Endothelial cell (in vitro differentiated cells): ENCODE measurements at regions not wholly inside any gene's neighbourhood (a gene's known extent, or its start where the extent isn't known, plus 50 kb on each side); places are given as distances from the start of the nearest gene placed in this dataset.

ENCODE experiments used
- DNase-seq: peaks from one replicate; pipeline ENCODE4 v3.0.0; 2021; ENCODE audit warnings: low spot score
- H3K27ac Mint-ChIP-seq: one replicate; pipeline ENCODE4 v1.8.0; 2021; ENCODE audit warnings: mixed read lengths, inconsistent platforms; ENCODE audit not compliant: unreplicated experiment
- H3K27me3 Mint-ChIP-seq: one replicate; pipeline ENCODE4 v1.8.0; 2021; ENCODE audit warnings: mild to moderate bottlenecking, moderate library complexity, mixed read lengths, inconsistent platforms; ENCODE audit not compliant: unreplicated experiment
- H3K36me3 Mint-ChIP-seq: one replicate; pipeline ENCODE4 v1.8.0; 2021; ENCODE audit warnings: mild to moderate bottlenecking, low read depth, mixed read lengths, inconsistent platforms; ENCODE audit not compliant: unreplicated experiment
- H3K4me1 Mint-ChIP-seq: one replicate; pipeline ENCODE4 v1.8.0; 2021; ENCODE audit warnings: mild to moderate bottlenecking, mixed read lengths, inconsistent platforms; ENCODE audit not compliant: unreplicated experiment
- H3K4me3 Mint-ChIP-seq: one replicate; pipeline ENCODE4 v1.8.0; 2021; ENCODE audit warnings: mild to moderate bottlenecking, mixed read lengths, inconsistent platforms; ENCODE audit not compliant: unreplicated experiment
- H3K9me3 Mint-ChIP-seq: one replicate; pipeline ENCODE4 v1.8.0; 2021; ENCODE audit warnings: mixed read lengths, inconsistent platforms; ENCODE audit not compliant: unreplicated experiment
- TF ChIP-seq, protein P1 (sequence below): fragments of 200-600 bp; sonication (generic); IDR thresholded peaks from one replicate; pipeline ENCODE4 v1.5.0; 2021; ENCODE audit warnings: antibody characterized with exemption; ENCODE audit not compliant: unreplicated experiment

DNA sequence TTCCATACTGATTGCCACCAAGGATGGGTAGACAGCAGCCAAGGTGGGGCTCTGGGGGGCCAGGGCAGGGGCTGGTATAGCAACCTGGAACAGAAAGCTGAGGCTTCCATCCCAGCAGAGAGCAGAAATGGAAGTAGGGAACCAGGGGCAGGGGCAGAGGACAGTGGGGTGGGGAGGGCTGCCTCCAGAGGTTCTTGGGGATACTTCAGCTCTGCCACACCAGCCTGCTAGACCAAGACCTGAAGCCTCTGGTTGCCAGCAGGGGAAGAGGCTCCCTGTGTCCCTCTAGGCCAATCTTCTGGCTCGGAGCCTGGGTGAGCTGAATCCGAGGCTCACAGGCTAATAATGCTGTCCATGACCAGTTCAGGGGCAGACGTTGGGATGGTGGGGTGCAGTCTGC, 329.0 kb downstream of the DYSF start:
- Mint-ChIP-seq H3K36me3 (no peaks in the 10 kb centered on the region), H3K9me3 (no peaks in the 10 kb centered on the region), H3K4me1 (no peaks in the 10 kb centered on the region), H3K4me3 (no peak overlapping the region), H3K27ac (no peak overlapping the region), H3K27me3 (no peaks in the 10 kb centered on the region)
- TF ChIP-seq, protein P1, sequence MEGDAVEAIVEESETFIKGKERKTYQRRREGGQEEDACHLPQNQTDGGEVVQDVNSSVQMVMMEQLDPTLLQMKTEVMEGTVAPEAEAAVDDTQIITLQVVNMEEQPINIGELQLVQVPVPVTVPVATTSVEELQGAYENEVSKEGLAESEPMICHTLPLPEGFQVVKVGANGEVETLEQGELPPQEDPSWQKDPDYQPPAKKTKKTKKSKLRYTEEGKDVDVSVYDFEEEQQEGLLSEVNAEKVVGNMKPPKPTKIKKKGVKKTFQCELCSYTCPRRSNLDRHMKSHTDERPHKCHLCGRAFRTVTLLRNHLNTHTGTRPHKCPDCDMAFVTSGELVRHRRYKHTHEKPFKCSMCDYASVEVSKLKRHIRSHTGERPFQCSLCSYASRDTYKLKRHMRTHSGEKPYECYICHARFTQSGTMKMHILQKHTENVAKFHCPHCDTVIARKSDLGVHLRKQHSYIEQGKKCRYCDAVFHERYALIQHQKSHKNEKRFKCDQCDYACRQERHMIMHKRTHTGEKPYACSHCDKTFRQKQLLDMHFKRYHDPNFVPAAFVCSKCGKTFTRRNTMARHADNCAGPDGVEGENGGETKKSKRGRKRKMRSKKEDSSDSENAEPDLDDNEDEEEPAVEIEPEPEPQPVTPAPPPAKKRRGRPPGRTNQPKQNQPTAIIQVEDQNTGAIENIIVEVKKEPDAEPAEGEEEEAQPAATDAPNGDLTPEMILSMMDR = no peak
- no peak for DNase-seq

DNA sequence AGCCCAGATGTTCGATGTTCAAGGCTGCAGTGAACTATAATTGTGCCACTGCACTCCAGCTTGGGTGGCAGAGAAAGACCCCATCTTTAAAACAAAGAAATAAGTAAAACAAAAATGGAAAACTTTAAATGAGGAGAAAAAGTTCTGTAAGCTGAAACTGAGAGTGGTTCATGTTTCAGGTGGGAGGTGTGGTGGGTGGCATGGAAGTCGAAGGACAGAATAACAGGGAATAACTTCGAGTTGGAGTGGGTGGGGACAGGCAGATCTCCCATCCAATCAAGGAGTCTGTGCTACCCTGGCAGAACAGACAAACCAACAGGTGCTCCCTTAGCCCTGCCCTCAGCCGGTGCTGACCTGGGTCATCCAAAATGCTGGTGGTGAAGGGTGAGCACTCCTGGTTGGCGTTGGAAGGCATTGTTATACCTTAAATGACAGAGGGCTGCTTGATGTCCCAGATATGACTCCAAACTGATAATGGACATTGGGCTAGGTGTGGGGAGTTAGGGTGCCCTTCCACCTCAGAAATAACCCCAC, 328.4 kb downstream of the DYSF start:
- TF ChIP-seq, protein P1 = no peak
- no peak for DNase-seq
- H3K4me1 Mint-ChIP-seq = no peaks in the 10 kb centered on the region

DNA sequence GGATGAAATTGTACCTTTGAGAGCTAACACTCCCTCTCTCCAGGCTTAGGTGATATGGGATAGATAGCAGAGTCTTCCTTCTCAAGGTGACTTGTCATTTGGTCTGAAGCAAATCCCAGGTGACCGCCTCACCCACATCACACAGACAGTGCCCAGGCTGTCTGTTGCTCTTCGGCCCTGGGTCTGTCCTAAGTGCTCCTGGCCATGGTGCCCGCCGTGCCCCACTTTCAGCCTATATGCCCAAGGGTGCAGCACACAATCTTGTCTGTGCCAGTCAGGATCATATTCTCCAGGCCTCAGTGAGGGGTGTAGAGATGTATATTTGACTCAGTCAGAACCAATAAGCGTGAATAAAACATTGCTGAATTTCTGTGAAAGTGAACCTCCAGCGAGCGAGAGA, 326.8 kb downstream of the DYSF start:
- Mint-ChIP-seq H3K9me3 (no peaks in the 10 kb centered on the region), H3K36me3 (no peaks in the 10 kb centered on the region), H3K27ac (no peak overlapping the region), H3K4me3 (no peak overlapping the region), H3K27me3 (peaks cover 5% of the 10 kb centered on the region), H3K4me1 (no peaks in the 10 kb centered on the region)
- TF ChIP-seq, protein P1 = no peak
- DNase-seq = no peak

More for the DNA sequence above, 328.4 kb downstream of the DYSF start:
- Mint-ChIP-seq H3K36me3 (no peaks in the 10 kb centered on the region), H3K9me3 (no peaks in the 10 kb centered on the region), H3K27me3 (peaks cover 4% of the 10 kb centered on the region), H3K27ac (no peak overlapping the region), H3K4me3 (no peak overlapping the region)

DNA sequence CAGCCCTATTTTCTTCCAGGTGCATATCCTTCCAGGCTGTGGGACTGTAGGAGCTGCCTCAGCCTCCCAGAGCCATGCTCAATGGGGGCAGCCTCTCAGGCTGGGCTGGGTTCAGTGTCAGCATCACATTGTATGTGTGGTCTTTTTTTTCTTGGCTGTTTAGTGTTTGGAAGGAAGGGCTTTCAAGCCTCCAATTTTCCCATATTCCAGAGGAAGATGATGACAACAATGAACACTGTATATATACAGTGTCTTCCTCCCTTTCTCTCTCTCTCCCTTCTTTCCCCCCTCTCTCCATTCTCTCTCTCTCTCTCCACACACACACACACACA, 326.4 kb downstream of the DYSF start:
- peaks cover 5% of the 10 kb centered on the region for H3K27me3 Mint-ChIP-seq
- TF ChIP-seq, protein P1 = no peak
- DNase-seq = no peak
- no peak overlapping the region for H3K27ac Mint-ChIP-seq
- H3K36me3 Mint-ChIP-seq = no peaks in the 10 kb centered on the region
- no peaks in the 10 kb centered on the region for H3K9me3 Mint-ChIP-seq
- no peak overlapping the region for H3K4me3 Mint-ChIP-seq
- H3K4me1 Mint-ChIP-seq = no peaks in the 10 kb centered on the region

DNA sequence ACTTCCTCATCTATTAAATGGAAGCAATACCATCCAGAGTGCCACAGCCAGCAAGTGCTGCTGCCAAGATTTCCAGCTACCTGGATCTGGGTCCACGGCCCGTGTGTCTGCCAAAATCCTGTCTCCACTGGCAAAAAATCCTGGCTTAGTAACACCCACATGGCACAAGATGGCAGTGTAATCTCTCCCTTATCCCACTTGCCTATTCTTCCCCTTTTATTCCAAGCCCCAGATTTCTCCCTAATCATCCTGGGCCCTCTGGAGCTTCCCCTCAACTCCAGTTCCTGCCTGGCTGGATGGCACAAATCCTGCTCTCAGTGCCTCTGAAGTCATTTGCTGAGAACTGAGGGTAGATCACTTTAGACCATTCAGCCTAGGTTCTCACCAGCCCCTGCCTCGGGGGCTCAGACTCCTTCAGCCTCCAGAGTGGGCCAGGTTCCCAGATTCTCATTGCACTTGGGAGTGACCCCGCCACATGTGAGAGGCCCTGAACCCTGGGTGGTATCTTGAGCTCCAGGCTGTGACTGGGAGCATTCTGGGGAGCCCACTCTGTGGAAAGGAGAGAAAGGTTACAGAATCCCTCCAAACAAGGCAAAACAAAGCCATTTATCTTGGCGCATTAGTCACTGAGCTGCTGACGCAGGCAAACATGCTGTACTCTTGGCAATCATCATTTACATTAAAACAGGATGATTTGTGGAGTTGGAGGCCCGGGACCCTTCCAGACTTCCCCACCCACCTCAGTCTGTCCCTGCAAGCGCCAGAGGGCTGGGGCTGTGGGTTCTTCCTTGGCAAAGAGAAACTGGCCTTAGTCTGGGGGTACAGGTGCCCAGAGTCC, 325.8 kb downstream of the DYSF start:
- TF ChIP-seq, protein P1 = no peak
- Mint-ChIP-seq H3K4me3 (no peak overlapping the region), H3K4me1 (no peaks in the 10 kb centered on the region), H3K27me3 (peaks cover 5% of the 10 kb centered on the region), H3K9me3 (no peaks in the 10 kb centered on the region), H3K27ac (no peak overlapping the region), H3K36me3 (no peaks in the 10 kb centered on the region)
- DNase-seq = no peak
